NT2/D1 (cell line): ENCODE measurements at regions not wholly inside any gene's neighbourhood (a gene's known extent, or its start where the extent isn't known, plus 50 kb on each side); places are given as distances from the start of the nearest gene placed in this dataset.

ENCODE experiments used
- SUZ12 ChIP-seq: IDR thresholded peaks from 2 replicates; pipeline ENCODE4 v1.6.1; 2011; ENCODE audit not compliant: insufficient read length, insufficient read depth; ENCODE audit errors: extremely low read depth
- YY1 ChIP-seq: IDR thresholded peaks from 2 replicates; pipeline ENCODE4 v1.6.1; 2011; ENCODE audit not compliant: insufficient read length, insufficient read depth
- ZNF274 ChIP-seq: IDR thresholded peaks from 2 replicates; pipeline ENCODE4 v1.6.1; 2011; ENCODE audit warnings: mild to moderate bottlenecking, low read depth, low read length

GRCh38 chr22:48138855-48139254, 1376.4 kb downstream of the TBC1D22A start:
- TF ChIP-seq YY1: no peak
- TF ChIP-seq ZNF274: no peak
- no peak for TF ChIP-seq SUZ12
